ENCODE measurements at regions not wholly inside any gene's neighbourhood (a gene's known extent, or its start where the extent isn't known, plus 50 kb on each side); places are given as distances from the start of the nearest gene placed in this dataset.
A peak's percentile ranks its signal among the peaks of the same experiment; 100 is the strongest.

GRCh38 chr1:47557066-47557465, 119.2 kb downstream of the FOXD2 start:
- no peaks in the 10 kb centered on the region for H3K9me3 ChIP-seq
- no peak overlapping the region for H3K27ac ChIP-seq
- H3K27me3 ChIP-seq, result no peaks in the 10 kb centered on the region
- intact Hi-C loops (cut with DNase I), result no loop called here
- peaks cover under 1 to 22% of the 10 kb centered on the region in 2 donors for H3K4me1 ChIP-seq
- H3K36me3 ChIP-seq, result no peaks in the 10 kb centered on the region
- no peak for DNase-seq (ENCODE audit: low spot score in 2 of 2)
- H3K4me3 ChIP-seq, result no peak overlapping the region
- TF ChIP-seq, protein P1, sequence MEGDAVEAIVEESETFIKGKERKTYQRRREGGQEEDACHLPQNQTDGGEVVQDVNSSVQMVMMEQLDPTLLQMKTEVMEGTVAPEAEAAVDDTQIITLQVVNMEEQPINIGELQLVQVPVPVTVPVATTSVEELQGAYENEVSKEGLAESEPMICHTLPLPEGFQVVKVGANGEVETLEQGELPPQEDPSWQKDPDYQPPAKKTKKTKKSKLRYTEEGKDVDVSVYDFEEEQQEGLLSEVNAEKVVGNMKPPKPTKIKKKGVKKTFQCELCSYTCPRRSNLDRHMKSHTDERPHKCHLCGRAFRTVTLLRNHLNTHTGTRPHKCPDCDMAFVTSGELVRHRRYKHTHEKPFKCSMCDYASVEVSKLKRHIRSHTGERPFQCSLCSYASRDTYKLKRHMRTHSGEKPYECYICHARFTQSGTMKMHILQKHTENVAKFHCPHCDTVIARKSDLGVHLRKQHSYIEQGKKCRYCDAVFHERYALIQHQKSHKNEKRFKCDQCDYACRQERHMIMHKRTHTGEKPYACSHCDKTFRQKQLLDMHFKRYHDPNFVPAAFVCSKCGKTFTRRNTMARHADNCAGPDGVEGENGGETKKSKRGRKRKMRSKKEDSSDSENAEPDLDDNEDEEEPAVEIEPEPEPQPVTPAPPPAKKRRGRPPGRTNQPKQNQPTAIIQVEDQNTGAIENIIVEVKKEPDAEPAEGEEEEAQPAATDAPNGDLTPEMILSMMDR (IDR thresholded peaks at IDR 0.05), result no peak

DNA sequence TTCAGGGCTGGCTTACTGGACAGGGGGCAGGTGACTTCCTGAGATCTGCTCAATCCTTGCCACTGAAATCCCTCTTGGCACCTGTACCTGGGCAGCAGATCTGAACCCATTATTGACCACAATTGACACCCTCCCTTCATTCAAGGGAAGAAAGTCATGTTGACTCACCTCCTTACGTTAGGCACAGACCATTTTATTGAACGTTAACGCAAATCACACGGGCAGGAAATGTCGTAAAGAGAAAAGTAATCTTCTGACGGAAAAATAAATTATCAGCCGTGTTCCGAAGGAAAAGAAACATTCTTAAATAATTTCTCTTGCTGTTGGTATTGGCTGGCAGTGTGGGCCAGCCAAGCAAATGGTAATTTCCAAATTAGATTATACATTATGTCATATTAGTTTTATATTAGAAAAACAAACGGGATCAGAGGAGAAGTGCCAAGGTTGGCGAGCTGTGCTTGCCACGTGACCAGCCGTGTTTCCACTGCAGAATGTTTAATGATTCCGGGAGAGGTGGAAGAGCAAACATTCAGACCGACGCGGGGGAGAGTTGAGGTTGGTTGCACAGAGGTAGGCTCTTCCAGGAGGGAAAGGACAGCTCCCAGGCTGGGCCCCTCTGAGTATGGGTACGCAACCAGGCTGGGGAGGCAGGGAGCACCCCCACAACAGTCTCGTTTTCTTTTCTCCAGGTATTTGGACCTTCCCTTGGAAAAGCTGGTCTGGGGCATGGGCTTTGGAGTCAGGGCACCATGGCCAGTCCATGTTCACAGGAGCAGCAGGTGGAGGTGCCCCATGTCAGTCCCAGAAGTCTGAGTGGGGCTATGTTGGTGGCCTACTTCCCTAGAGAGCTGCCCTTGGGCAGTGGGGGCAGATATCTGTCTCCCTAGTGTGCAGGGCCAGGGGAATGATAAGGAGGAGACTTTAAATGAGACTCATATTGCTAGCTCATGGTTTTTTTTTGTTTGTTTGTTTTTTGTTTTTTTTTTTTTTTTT, 121.1 kb downstream of the FOXD2 start:
- H3K9me3 ChIP-seq, result no peaks in the 10 kb centered on the region
- H3K4me3 ChIP-seq, result peak overlapping the region in 1 of 2 donors; percentile 19
- intact Hi-C loops (cut with DNase I), result no loop called here
- DNase-seq (ENCODE audit: low spot score in 2 of 2), result no peak
- no peaks in the 10 kb centered on the region for H3K27me3 ChIP-seq
- H3K4me1 ChIP-seq, result peaks cover 6 to 41% of the 10 kb centered on the region in 2 donors
- TF ChIP-seq, protein P1 (IDR thresholded peaks at IDR 0.05), result no peak
- no peak overlapping the region for H3K27ac ChIP-seq
- no peaks in the 10 kb centered on the region for H3K36me3 ChIP-seq

- TF ChIP-seq, protein P1 (IDR thresholded peaks at IDR 0.05), result no peak
- intact Hi-C loops (cut with DNase I), result loop anchor here (5.0 kb wide), 1 partner anchor 38 kb away; no protein-coding TSS in a partner anchor
- DNase-seq (ENCODE audit: low spot score in 2 of 2), result no peak
- Histone ChIP-seq H3K27me3 (no peaks in the 10 kb centered on the region), H3K4me1 (peaks cover 6 to 41% of the 10 kb centered on the region in 2 donors), H3K36me3 (no peaks in the 10 kb centered on the region), H3K9me3 (no peaks in the 10 kb centered on the region), H3K4me3 (no peak overlapping the region), H3K27ac (no peak overlapping the region)
Observed at GRCh38 chr1:47559944-47560695, 122.3 kb downstream of the FOXD2 start.

GRCh38 chr1:47561523-47562007, 123.7 kb downstream of the FOXD2 start:
- H3K4me1 ChIP-seq, result peaks cover 6 to 41% of the 10 kb centered on the region in 2 donors
- H3K27me3 ChIP-seq, result no peaks in the 10 kb centered on the region
- no peak for DNase-seq (ENCODE audit: low spot score in 2 of 2)
- intact Hi-C loops (cut with DNase I), result loop anchor here (2.0 to 5.0 kb wide), 2 partner anchors 27 to 39 kb away; no protein-coding TSS in a partner anchor
- H3K9me3 ChIP-seq, result no peaks in the 10 kb centered on the region
- TF ChIP-seq, protein P1 (IDR thresholded peaks at IDR 0.05), result no peak
- no peak overlapping the region for H3K4me3 ChIP-seq
- no peak overlapping the region for H3K27ac ChIP-seq
- H3K36me3 ChIP-seq, result no peaks in the 10 kb centered on the region

GRCh38 chr1:47562147-47562546, 124.3 kb downstream of the FOXD2 start:
- DNase-seq (ENCODE audit: low spot score in 2 of 2), result no peak
- TF ChIP-seq, protein P1 (IDR thresholded peaks at IDR 0.05), result no peak
- H3K27me3 ChIP-seq, result no peaks in the 10 kb centered on the region
- no peaks in the 10 kb centered on the region for H3K9me3 ChIP-seq
- H3K4me3 ChIP-seq, result no peak overlapping the region
- intact Hi-C loops (cut with DNase I), result loop anchor here (2.0 to 5.0 kb wide), 2 partner anchors 27 to 40 kb away; no protein-coding TSS in a partner anchor
- peaks cover 6 to 41% of the 10 kb centered on the region in 2 donors for H3K4me1 ChIP-seq
- no peaks in the 10 kb centered on the region for H3K36me3 ChIP-seq
- H3K27ac ChIP-seq, result peak overlapping the region in 1 of 2 donors; percentile 43

Data from ascending aorta (tissue), 2 donors.